H1 (cell line): ENCODE measurements at regions not wholly inside any gene's neighbourhood (a gene's known extent, or its start where the extent isn't known, plus 50 kb on each side); places are given as distances from the start of the nearest gene placed in this dataset.

Experiments used
- CTCF ChIA-PET: fragments of 300-600 bp; sonication (Branson Sonifier 250); formaldehyde crosslinking; loops from one replicate; lab custom pipeline; 2021; ENCODE audit not compliant: partially characterized antibody; lab: Charles Lee
- POLR2A ChIA-PET: fragments of 300-600 bp; sonication (Branson Sonifier 250); formaldehyde crosslinking; loops from one replicate; lab custom pipeline; 2021; ENCODE audit warnings: inconsistent platforms; ENCODE audit not compliant: partially characterized antibody; lab: Charles Lee
- DNase-seq, 2 experiments: peaks; one replicate each; pipeline versions ENCODE4 v3.0.0 to v3.0.0-alpha.2; 2010 to 2022; ENCODE audit warnings: low spot score in 2 of 2, low read depth in 1 of 2, mixed read lengths in 1 of 2
- FAIRE-seq: peaks from 2 replicates; lab custom pipeline; 2011; peaks lifted over from hg19 to GRCh38; lab: Jason Lieb, UNC
- H2AFZ ChIP-seq: 2 replicates; pipeline ENCODE4 v1.8.1; 2012; ENCODE audit warnings: low read length, inconsistent platforms
- H2AK5ac ChIP-seq: 2 replicates; pipeline ENCODE4 v1.6.1; 2013; ENCODE audit warnings: low read depth, low read length
- H2BK120ac ChIP-seq: replicated peaks from 2 replicates; pipeline ENCODE3; 2013; ENCODE audit warnings: low read depth, low read length, inconsistent platforms
- H2BK12ac ChIP-seq: 2 replicates; pipeline ENCODE4 v1.6.1; 2013; ENCODE audit warnings: low read depth, low read length
- H2BK15ac ChIP-seq: 2 replicates; pipeline ENCODE4 v1.6.1; 2013; ENCODE audit warnings: low read length
- H2BK20ac ChIP-seq: 2 replicates; pipeline ENCODE4 v1.6.1; 2013; ENCODE audit warnings: low read length
- H2BK5ac ChIP-seq: 2 replicates; pipeline ENCODE4 v1.6.1; 2013; ENCODE audit warnings: low read depth, low read length
- H3K14ac ChIP-seq: 2 replicates; pipeline ENCODE4 v1.6.1; 2013; ENCODE audit warnings: inconsistent platforms; ENCODE audit not compliant: insufficient read length
- H3K18ac ChIP-seq: 2 replicates; pipeline ENCODE4 v1.6.1; 2013; ENCODE audit warnings: low read length; ENCODE audit errors: extremely low read depth
- H3K23ac ChIP-seq: 2 replicates; pipeline ENCODE4 v1.6.1; 2013; ENCODE audit warnings: inconsistent platforms; ENCODE audit not compliant: insufficient read length
- H3K23me2 ChIP-seq: 2 replicates; pipeline ENCODE4 v1.6.1; 2013; ENCODE audit warnings: low read depth, low read length
- H3K27ac ChIP-seq: 2 replicates; pipeline ENCODE4 v1.6.1; 2011; ENCODE audit warnings: low read depth, low read length, inconsistent platforms
- H3K27me3 ChIP-seq, 4 experiments: replicated peaks in 1 of 4; 1 replicate in 1 of 4; 2 replicates in 3 of 4; pipeline versions ENCODE4 v1.6.1 to v1.8.1; 2011 to 2013; ENCODE audit warnings: low read length in 3 of 4, mild to moderate bottlenecking in 3 of 4, inconsistent platforms in 2 of 4, mixed read lengths in 2 of 4, moderate library complexity in 1 of 4; ENCODE audit not compliant: control insufficient read depth in 3 of 4, insufficient read depth in 3 of 4; ENCODE audit errors: extremely low read depth in 1 of 4
- H3K36me3 ChIP-seq, 4 experiments: 2 replicates each; pipeline versions ENCODE4 v1.6.1 to v1.8.1; 2011 to 2013; ENCODE audit warnings: mild to moderate bottlenecking in 4 of 4, low read length in 3 of 4, moderate library complexity in 2 of 4, control low read depth in 1 of 4, inconsistent platforms in 1 of 4; ENCODE audit not compliant: insufficient read depth in 4 of 4, control insufficient read depth in 2 of 4
- H3K4ac ChIP-seq: replicated peaks from 2 replicates; pipeline ENCODE3; 2013; ENCODE audit warnings: low read length, low read depth, mixed read lengths, inconsistent platforms; ENCODE audit not compliant: insufficient read length
- H3K4me1 ChIP-seq, 4 experiments: replicated peaks in 1 of 4; 1 replicate in 1 of 4; 2 replicates in 3 of 4; pipeline versions ENCODE4 v1.6.1 to v1.8.1; 2011 to 2013; ENCODE audit warnings: low read length in 3 of 4, inconsistent platforms in 2 of 4, mixed read lengths in 1 of 4; ENCODE audit not compliant: insufficient read depth in 4 of 4, control insufficient read depth in 3 of 4
- H3K4me2 ChIP-seq, 2 experiments: 2 replicates each; pipeline versions ENCODE4 v1.6.1 to v1.8.1; 2011 to 2013; ENCODE audit warnings: low read depth in 2 of 2, low read length in 2 of 2, control low read depth in 1 of 2, inconsistent platforms in 1 of 2, mild to moderate bottlenecking in 1 of 2; ENCODE audit not compliant: insufficient read depth in 1 of 2
- H3K4me3 ChIP-seq, 4 experiments: fragments of 200-600, 300-600 bp in 1 of 4; sonication (generic), shearing (Covaris generic), sonication (Bioruptor Twin) in 1 of 4; 2 replicates each; pipeline versions ENCODE4 v1.5.1 to v1.8.1; 2011 to 2016; ENCODE audit warnings: low read length in 4 of 4, low read depth in 3 of 4, control low read depth in 2 of 4, inconsistent platforms in 2 of 4, mild to moderate bottlenecking in 2 of 4, mixed read lengths in 1 of 4, moderate library complexity in 1 of 4; ENCODE audit not compliant: insufficient read depth in 2 of 4; ENCODE audit errors: extremely low read depth in 1 of 4
- H3K56ac ChIP-seq: replicated peaks from 2 replicates; pipeline ENCODE3; 2013; ENCODE audit warnings: low read depth, mild to moderate bottlenecking, mixed read lengths, low read length, inconsistent platforms; ENCODE audit not compliant: insufficient read length
- H3K79me1 ChIP-seq: 2 replicates; pipeline ENCODE4 v1.6.1; 2013; ENCODE audit warnings: low read depth, low read length, control low read depth
- H3K79me2 ChIP-seq, 2 experiments: 2 replicates each; pipeline versions ENCODE4 v1.6.1 to v1.8.1; 2012 to 2013; ENCODE audit warnings: low read length in 2 of 2, mild to moderate bottlenecking in 2 of 2, inconsistent platforms in 1 of 2; ENCODE audit not compliant: insufficient read depth in 2 of 2, control insufficient read depth in 1 of 2
- H3K9ac ChIP-seq, 4 experiments: replicated peaks in 1 of 4; 1 replicate in 1 of 4; 2 replicates in 3 of 4; pipeline versions ENCODE4 v1.6.1 to v1.8.1; 2011 to 2013; ENCODE audit warnings: low read depth in 3 of 4, low read length in 3 of 4, control low read depth in 2 of 4, mild to moderate bottlenecking in 2 of 4, moderate library complexity in 2 of 4, inconsistent platforms in 1 of 4; ENCODE audit errors: extremely low read depth in 1 of 4
- H3K9me3 ChIP-seq, 2 experiments: 2 replicates each; pipeline versions ENCODE4 v1.6.1 to v1.8.1; 2012 to 2013; ENCODE audit warnings: mild to moderate bottlenecking in 2 of 2, moderate library complexity in 2 of 2, control low read depth in 1 of 2, inconsistent platforms in 1 of 2, low read depth in 1 of 2, low read length in 1 of 2, mixed read lengths in 1 of 2; ENCODE audit not compliant: insufficient read depth in 2 of 2
- H4K20me1 ChIP-seq, 2 experiments: replicated peaks in 1 of 2; 2 replicates each; pipeline versions ENCODE3 to v1.8.1; 2011 to 2013; ENCODE audit warnings: inconsistent platforms in 2 of 2, low read length in 2 of 2, mild to moderate bottlenecking in 1 of 2; ENCODE audit not compliant: insufficient read depth in 2 of 2, control insufficient read depth in 1 of 2
- H4K5ac ChIP-seq: 2 replicates; pipeline ENCODE4 v1.6.1; 2013; ENCODE audit warnings: low read length, low read depth, mixed read lengths, inconsistent platforms; ENCODE audit not compliant: insufficient read length
- H4K8ac ChIP-seq: 2 replicates; pipeline ENCODE4 v1.8.0; 2013; ENCODE audit warnings: mild to moderate bottlenecking, moderate library complexity, low read length, inconsistent platforms; ENCODE audit not compliant: insufficient read depth; ENCODE audit errors: extremely low read depth
- H4K91ac ChIP-seq: replicated peaks from 2 replicates; pipeline ENCODE3; 2013; ENCODE audit warnings: low read length, mixed read lengths, inconsistent platforms; ENCODE audit not compliant: insufficient read length
- ATF3 ChIP-seq: IDR thresholded peaks from 2 replicates; pipeline ENCODE4 v1.6.1; 2011; ENCODE audit warnings: low read depth, mild to moderate bottlenecking, low read length; ENCODE audit not compliant: insufficient read depth
- BACH1 ChIP-seq: IDR thresholded peaks from 2 replicates; pipeline ENCODE4 v1.6.1; 2012; ENCODE audit warnings: low read length, improper control_type of control experiment
- CHD2 ChIP-seq: IDR thresholded peaks from 2 replicates; pipeline ENCODE4 v1.6.1; 2012; ENCODE audit warnings: low read length, improper control_type of control experiment
- CREB1 ChIP-seq: IDR thresholded peaks from 2 replicates; pipeline ENCODE4 v1.6.1; 2012; ENCODE audit warnings: inconsistent platforms
- GTF2F1 ChIP-seq: IDR thresholded peaks from 2 replicates; pipeline ENCODE4 v1.6.1; 2012; ENCODE audit warnings: low read depth, low read length, improper control_type of control experiment, borderline replicate concordance
- KDM5A ChIP-seq: fragments of 200-600 bp; IDR thresholded peaks from 2 replicates; pipeline ENCODE4 v1.7.1; 2012; ENCODE audit warnings: mild to moderate bottlenecking, low read length, inconsistent platforms, mixed read lengths
- POLR2AphosphoS5 ChIP-seq: IDR thresholded peaks from 2 replicates; pipeline ENCODE4 v1.6.1; 2011; ENCODE audit warnings: low read depth, low read length
- SIX5 ChIP-seq: IDR thresholded peaks from 2 replicates; pipeline ENCODE4 v1.6.1; 2011; ENCODE audit warnings: mild to moderate bottlenecking, low read depth, low read length
- SP1 ChIP-seq: IDR thresholded peaks from 2 replicates; pipeline ENCODE4 v1.6.1; 2011; ENCODE audit warnings: low read depth, low read length
- SRF ChIP-seq: IDR thresholded peaks from 2 replicates; pipeline ENCODE4 v1.6.1; 2011; ENCODE audit warnings: mild to moderate bottlenecking, low read depth, low read length, moderate library complexity
- TBP ChIP-seq: IDR thresholded peaks from 2 replicates; pipeline ENCODE4 v1.6.1; 2011; ENCODE audit warnings: low read depth, low read length, improper control_type of control experiment
- TCF12 ChIP-seq: IDR thresholded peaks from 2 replicates; pipeline ENCODE4 v1.6.1; 2011; ENCODE audit warnings: low read depth, mild to moderate bottlenecking, low read length
- WGBS, 2 experiments: shearing (Covaris generic) in 1 of 2; methylation state at CpG; one replicate each; pipeline versions ENCODE4 v1.1.6 to v1.1.7; 2013 to 2015; ENCODE audit warnings: low lambda C conversion rate in 2 of 2, mixed read lengths in 2 of 2, inconsistent platforms in 1 of 2, low coverage in 1 of 2, missing lambda C conversion rate in 1 of 2; ENCODE audit not compliant: insufficient replicate concordance in 2 of 2, insufficient coverage in 1 of 2, insufficient read length in 1 of 2; ENCODE audit errors: extremely low coverage in 1 of 2, missing lambda C conversion rate in 1 of 2; 5-methylcytosine and 5-hydroxymethylcytosine counted together
- TF ChIP-seq, protein P1 (sequence below): IDR thresholded peaks from 2 replicates; pipeline ENCODE4 v1.6.1; 2012; ENCODE audit warnings: inconsistent platforms
- TF ChIP-seq, protein P2 (sequence below): IDR thresholded peaks from 2 replicates; pipeline ENCODE4 v1.6.1; 2012; ENCODE audit warnings: inconsistent platforms

GRCh38 chr7:63104666-63105065 is 894.0 kb upstream of the ZNF722 start (continued):
- TF ChIP-seq BACH1 = no peak
- TF ChIP-seq, all 59 proteins: peak for 0

DNA sequence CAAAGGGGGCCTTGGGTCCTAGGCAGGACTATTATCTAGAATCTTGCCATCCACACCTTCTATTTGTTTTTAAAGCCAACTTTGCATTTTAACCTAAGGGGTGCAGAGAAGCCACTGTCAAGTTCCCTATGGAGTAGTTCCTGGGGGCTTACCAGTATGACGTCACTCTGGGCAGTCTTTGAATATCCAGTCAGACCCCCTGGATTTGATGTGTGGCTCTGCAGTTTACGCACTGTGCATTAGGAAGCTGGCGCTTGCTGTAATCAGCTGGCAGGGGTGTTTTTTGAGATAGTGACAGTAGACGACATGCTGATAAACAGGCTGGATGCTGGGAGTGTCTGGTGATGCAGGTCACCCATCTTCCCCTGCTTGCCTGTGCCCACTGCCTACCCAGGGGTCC is 892.7 kb upstream of the ZNF722 start:
- Histone ChIP-seq H3K4me1 (no peaks in the 10 kb centered on the region), H3K79me1 (no peaks in the 10 kb centered on the region), H2AK5ac (no peak overlapping the region), H2BK15ac (no peak overlapping the region), H3K27ac (no peak overlapping the region), H4K5ac (no peak overlapping the region), H2BK12ac (no peak overlapping the region), H4K20me1 (no peaks in the 10 kb centered on the region), H3K36me3 (no peaks in the 10 kb centered on the region), H3K14ac (no peak overlapping the region), H3K4me3 (no peak overlapping the region), H3K9ac (no peak overlapping the region; a peak in 1 of 7 replicates), H4K8ac (no peak overlapping the region), H2AFZ (no peak overlapping the region), H2BK120ac (no peak overlapping the region), H3K79me2 (no peaks in the 10 kb centered on the region), H3K18ac (no peak overlapping the region), H3K4ac (no peak overlapping the region), H2BK20ac (no peak overlapping the region), H3K4me2 (no peak overlapping the region), H3K23me2 (no peaks in the 10 kb centered on the region), H3K56ac (no peak overlapping the region), H2BK5ac (no peak overlapping the region), H3K23ac (no peak overlapping the region), H3K27me3 (no peaks in the 10 kb centered on the region), H4K91ac (no peak overlapping the region), H3K9me3 (peaks cover 61 to 84% of the 10 kb centered on the region in 2 experiments)
- ChIA-PET POLR2A (no interaction called here), CTCF (no interaction called here)
- FAIRE-seq = no peak
- 90% methylated on average over 4 of the region's 4 CpGs; no CpG with 5 or more reads in 1 of the 2 experiments for WGBS, 2 experiments
- no peak for DNase-seq
- TF ChIP-seq TCF12 (no peak), CHD2 (no peak), POLR2AphosphoS5 (no peak), CREB1 (no peak), SRF (no peak), SP1 (no peak), ATF3 (no peak), KDM5A (no peak), GTF2F1 (no peak), TBP (no peak), SIX5 (no peak)
- TF ChIP-seq, protein P1, sequence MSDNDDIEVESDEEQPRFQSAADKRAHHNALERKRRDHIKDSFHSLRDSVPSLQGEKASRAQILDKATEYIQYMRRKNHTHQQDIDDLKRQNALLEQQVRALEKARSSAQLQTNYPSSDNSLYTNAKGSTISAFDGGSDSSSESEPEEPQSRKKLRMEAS = no peak
- TF ChIP-seq, protein P2, sequence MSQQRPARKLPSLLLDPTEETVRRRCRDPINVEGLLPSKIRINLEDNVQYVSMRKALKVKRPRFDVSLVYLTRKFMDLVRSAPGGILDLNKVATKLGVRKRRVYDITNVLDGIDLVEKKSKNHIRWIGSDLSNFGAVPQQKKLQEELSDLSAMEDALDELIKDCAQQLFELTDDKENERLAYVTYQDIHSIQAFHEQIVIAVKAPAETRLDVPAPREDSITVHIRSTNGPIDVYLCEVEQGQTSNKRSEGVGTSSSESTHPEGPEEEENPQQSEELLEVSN = no peak
